ENCODE measurements at regions not wholly inside any gene's neighbourhood (a gene's known extent, or its start where the extent isn't known, plus 50 kb on each side); places are given as distances from the start of the nearest gene placed in this dataset.

DNA sequence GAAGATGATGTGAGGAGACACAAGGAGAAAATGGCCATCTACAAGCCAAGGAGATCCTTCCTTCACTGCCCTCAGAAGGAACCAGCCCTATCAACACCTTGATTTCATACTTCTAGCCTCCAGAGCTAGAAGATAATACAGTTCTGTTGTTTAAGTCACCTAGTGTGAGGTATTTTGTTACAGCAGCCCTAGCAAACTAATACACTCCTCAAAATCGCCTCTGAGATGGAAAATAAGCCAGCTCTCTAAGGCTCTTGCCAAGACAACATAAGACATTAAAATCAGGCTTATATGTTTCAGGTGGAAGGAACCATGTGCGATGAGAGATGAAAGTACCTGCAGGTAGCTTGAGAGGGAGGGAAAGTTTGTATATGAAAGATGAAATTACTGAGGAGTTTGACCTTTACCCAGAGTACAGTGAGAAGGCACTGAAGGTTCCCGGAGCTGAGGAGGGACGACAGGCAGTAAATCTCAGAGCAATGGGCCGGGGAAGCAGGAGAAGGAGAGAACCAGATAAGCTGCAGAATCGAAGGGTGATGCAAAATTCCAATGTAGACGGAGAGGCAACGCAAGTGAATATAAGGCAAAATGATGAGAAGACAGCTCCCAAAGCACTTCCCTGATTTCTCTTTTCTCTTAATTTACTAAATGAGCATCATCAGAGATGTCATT, 84.7 kb downstream of the HHIPL2 start:
- TF ChIP-seq, protein P1, sequence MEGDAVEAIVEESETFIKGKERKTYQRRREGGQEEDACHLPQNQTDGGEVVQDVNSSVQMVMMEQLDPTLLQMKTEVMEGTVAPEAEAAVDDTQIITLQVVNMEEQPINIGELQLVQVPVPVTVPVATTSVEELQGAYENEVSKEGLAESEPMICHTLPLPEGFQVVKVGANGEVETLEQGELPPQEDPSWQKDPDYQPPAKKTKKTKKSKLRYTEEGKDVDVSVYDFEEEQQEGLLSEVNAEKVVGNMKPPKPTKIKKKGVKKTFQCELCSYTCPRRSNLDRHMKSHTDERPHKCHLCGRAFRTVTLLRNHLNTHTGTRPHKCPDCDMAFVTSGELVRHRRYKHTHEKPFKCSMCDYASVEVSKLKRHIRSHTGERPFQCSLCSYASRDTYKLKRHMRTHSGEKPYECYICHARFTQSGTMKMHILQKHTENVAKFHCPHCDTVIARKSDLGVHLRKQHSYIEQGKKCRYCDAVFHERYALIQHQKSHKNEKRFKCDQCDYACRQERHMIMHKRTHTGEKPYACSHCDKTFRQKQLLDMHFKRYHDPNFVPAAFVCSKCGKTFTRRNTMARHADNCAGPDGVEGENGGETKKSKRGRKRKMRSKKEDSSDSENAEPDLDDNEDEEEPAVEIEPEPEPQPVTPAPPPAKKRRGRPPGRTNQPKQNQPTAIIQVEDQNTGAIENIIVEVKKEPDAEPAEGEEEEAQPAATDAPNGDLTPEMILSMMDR (IDR thresholded peaks at IDR 0.05) = no peak
- TF ChIP-seq POLR2AphosphoS5 (IDR thresholded peaks at IDR 0.05) (no peak), POLR2A (IDR thresholded peaks at IDR 0.05) (no peak), EP300 (IDR thresholded peaks at IDR 0.05) (no peak)
